ENCODE measurements at regions not wholly inside any gene's neighbourhood (a gene's known extent, or its start where the extent isn't known, plus 50 kb on each side); places are given as distances from the start of the nearest gene placed in this dataset.

- TF ChIP-seq CTCF (IDR thresholded peaks at IDR 0.05; ENCODE audit: low read depth, low read length) (no peak), POLR2A (IDR thresholded peaks at IDR 0.05; ENCODE audit: extremely low read depth, insufficient read length) (no peak)
Measured at GRCh38 chr22:49451070-49451840, 376.4 kb downstream of the BRD1 start.

Data from NB4 (cell line).